Fibroblast of lung (primary cell): ENCODE measurements at regions not wholly inside any gene's neighbourhood (a gene's known extent, or its start where the extent isn't known, plus 50 kb on each side); places are given as distances from the start of the nearest gene placed in this dataset.

Experiments used
- EZH2 ChIP-seq: IDR thresholded peaks from 2 replicates; pipeline ENCODE4 v1.5.1; 2012; ENCODE audit warnings: low read length, control low read depth, mild to moderate bottlenecking; ENCODE audit errors: missing control alignments
- TF ChIP-seq, protein P1 (sequence below), 2 donors: IDR thresholded peaks in 1 of 2; conservative IDR thresholded peaks in 1 of 2; 1 replicate in 1 of 2; 2 replicates in 1 of 2; pipeline ENCODE4 v1.5.1; 2011 to 2012; ENCODE audit warnings: low read length in 2 of 2, control low read depth in 1 of 2, inconsistent platforms in 1 of 2, low read depth in 1 of 2, mild to moderate bottlenecking in 1 of 2

- TF ChIP-seq, protein P1, sequence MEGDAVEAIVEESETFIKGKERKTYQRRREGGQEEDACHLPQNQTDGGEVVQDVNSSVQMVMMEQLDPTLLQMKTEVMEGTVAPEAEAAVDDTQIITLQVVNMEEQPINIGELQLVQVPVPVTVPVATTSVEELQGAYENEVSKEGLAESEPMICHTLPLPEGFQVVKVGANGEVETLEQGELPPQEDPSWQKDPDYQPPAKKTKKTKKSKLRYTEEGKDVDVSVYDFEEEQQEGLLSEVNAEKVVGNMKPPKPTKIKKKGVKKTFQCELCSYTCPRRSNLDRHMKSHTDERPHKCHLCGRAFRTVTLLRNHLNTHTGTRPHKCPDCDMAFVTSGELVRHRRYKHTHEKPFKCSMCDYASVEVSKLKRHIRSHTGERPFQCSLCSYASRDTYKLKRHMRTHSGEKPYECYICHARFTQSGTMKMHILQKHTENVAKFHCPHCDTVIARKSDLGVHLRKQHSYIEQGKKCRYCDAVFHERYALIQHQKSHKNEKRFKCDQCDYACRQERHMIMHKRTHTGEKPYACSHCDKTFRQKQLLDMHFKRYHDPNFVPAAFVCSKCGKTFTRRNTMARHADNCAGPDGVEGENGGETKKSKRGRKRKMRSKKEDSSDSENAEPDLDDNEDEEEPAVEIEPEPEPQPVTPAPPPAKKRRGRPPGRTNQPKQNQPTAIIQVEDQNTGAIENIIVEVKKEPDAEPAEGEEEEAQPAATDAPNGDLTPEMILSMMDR (conservative IDR thresholded peaks at IDR 0.05 in 1 of 2, IDR thresholded peaks at IDR 0.05 in 1 of 2; ENCODE audit: low read depth in 1 of 2, low read length in 2 of 2) = no peak
- no peak for TF ChIP-seq EZH2
These were observed 596.7 kb downstream of the SATB2 start for GRCh38 chr2:198861080-198861479.
